ENCODE measurements at regions not wholly inside any gene's neighbourhood (a gene's known extent, or its start where the extent isn't known, plus 50 kb on each side); places are given as distances from the start of the nearest gene placed in this dataset.

DNA sequence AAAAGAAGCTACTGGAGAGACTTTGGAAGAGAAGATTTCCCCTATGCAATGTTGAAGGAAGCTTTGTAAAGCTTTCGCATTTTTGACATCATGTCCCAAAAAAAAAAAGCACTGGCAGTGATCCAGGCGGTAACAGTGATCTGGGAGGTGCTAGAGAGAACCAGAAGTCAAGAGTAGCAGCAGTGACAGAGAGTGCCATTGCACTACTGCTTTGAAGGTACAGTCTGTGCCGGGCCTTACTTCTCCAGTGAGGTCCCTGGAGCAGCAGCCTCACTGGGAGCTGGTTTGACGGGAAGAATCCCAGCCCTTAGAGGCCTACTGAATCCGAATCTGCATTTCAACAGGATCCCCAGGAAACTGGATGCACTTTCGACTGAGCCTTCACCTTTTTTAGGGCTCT, 50.9 kb upstream of the ATL2 start:
- no peaks in the 10 kb centered on the region for H3K27me3 ChIP-seq (ENCODE audit: control insufficient read depth, insufficient read depth, low read length)
- no peak overlapping the region for H3K4me3 ChIP-seq (ENCODE audit: low read length)
- peaks cover 2% of the 10 kb centered on the region for H3K4me1 ChIP-seq (ENCODE audit: control insufficient read depth, insufficient read depth, low read length)
- no peak overlapping the region for H3K9ac ChIP-seq (ENCODE audit: low read length)
- no peaks in the 10 kb centered on the region for H3K36me3 ChIP-seq (ENCODE audit: control insufficient read depth, insufficient read depth, low read length)
- H3K27ac ChIP-seq (ENCODE audit: low read depth, low read length), result no peak overlapping the region

DNA sequence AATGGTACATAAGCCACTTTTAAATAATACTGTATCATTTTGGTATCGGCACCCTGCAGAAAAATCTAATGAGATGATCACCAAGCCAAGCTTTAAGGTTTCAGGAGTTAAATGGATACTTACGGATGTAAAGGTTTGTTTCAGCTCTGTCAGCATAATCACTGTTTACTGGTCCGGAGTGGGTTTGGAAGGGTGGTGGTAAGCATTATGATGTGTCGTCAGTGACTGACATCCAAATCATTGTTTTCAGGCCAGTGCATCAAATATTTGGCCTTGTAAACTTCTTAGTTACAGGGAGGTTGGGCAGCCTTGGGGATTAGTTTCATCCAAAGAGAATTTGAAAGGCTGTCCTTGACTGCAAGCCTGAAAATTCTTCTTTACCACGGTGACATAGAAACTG, 50.0 kb upstream of the ATL2 start:
- no peak overlapping the region for H3K9ac ChIP-seq (ENCODE audit: low read length)
- H3K4me3 ChIP-seq (ENCODE audit: low read length), result no peak overlapping the region
- H3K27ac ChIP-seq (ENCODE audit: low read depth, low read length), result no peak overlapping the region
- peaks cover 2% of the 10 kb centered on the region for H3K4me1 ChIP-seq (ENCODE audit: control insufficient read depth, insufficient read depth, low read length)
- no peaks in the 10 kb centered on the region for H3K36me3 ChIP-seq (ENCODE audit: control insufficient read depth, insufficient read depth, low read length)
- no peaks in the 10 kb centered on the region for H3K27me3 ChIP-seq (ENCODE audit: control insufficient read depth, insufficient read depth, low read length)
